ENCODE measurements at regions not wholly inside any gene's neighbourhood (a gene's known extent, or its start where the extent isn't known, plus 50 kb on each side); places are given as distances from the start of the nearest gene placed in this dataset.

DNA sequence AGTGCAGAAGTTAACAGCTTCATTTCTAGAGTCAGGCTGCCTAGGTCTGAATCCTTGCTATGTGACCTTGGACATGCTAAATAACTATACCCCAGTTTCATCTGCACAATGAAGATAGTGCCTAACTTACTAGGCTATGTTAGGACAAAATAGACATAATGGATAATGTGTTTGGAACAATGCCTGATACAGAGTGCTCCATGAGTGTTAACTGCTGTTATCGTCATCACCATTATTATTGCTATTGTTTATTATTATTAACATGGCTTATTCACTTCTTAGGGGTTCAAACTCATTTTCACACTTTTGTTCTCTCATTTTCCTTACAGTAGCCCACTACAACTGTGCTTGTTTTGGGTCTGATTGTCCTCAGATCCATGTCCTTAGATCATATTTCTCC, 467.7 kb downstream of the SH2D1A start:
- TF ChIP-seq, protein P1, sequence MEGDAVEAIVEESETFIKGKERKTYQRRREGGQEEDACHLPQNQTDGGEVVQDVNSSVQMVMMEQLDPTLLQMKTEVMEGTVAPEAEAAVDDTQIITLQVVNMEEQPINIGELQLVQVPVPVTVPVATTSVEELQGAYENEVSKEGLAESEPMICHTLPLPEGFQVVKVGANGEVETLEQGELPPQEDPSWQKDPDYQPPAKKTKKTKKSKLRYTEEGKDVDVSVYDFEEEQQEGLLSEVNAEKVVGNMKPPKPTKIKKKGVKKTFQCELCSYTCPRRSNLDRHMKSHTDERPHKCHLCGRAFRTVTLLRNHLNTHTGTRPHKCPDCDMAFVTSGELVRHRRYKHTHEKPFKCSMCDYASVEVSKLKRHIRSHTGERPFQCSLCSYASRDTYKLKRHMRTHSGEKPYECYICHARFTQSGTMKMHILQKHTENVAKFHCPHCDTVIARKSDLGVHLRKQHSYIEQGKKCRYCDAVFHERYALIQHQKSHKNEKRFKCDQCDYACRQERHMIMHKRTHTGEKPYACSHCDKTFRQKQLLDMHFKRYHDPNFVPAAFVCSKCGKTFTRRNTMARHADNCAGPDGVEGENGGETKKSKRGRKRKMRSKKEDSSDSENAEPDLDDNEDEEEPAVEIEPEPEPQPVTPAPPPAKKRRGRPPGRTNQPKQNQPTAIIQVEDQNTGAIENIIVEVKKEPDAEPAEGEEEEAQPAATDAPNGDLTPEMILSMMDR (IDR thresholded peaks at IDR 0.05; ENCODE audit: low read depth, low read length, missing input control) = no peak
- no peak for TF ChIP-seq RXRA (IDR thresholded peaks at IDR 0.05)
- no peak for TF ChIP-seq JUND (IDR thresholded peaks at IDR 0.05)
- TF ChIP-seq, protein P2, sequence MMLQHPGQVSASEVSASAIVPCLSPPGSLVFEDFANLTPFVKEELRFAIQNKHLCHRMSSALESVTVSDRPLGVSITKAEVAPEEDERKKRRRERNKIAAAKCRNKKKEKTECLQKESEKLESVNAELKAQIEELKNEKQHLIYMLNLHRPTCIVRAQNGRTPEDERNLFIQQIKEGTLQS (IDR thresholded peaks at IDR 0.05) = no peak
